ENCODE measurements at regions not wholly inside any gene's neighbourhood (a gene's known extent, or its start where the extent isn't known, plus 50 kb on each side); places are given as distances from the start of the nearest gene placed in this dataset.
A peak's percentile ranks its signal among the peaks of the same experiment; 100 is the strongest.

- H3K27ac ChIP-seq (ENCODE audit: low read depth): no peak overlapping the region
- no peak overlapping the region for H3K4me3 ChIP-seq (ENCODE audit: low read depth, low read length)
- WGBS: 94% methylated on average over 2 of the region's 2 CpGs
- no peak for DNase-seq (ENCODE audit: extremely low spot score)
- no peaks in the 10 kb centered on the region for H3K36me3 ChIP-seq (ENCODE audit: insufficient read depth)
- no peaks in the 10 kb centered on the region for H3K4me1 ChIP-seq (ENCODE audit: insufficient read depth)
These were observed 200.6 kb upstream of the RBMS1 start for GRCh38 chr2:160694221-160694620.

GRCh38 chr2:160694631-160695030 lies 201.0 kb upstream of the RBMS1 start:
- 44% methylated on average over 2 of the region's 2 CpGs for WGBS
- Histone ChIP-seq H3K4me3 (ENCODE audit: low read depth, low read length) (no peak overlapping the region), H3K36me3 (ENCODE audit: insufficient read depth) (no peaks in the 10 kb centered on the region)

DNA sequence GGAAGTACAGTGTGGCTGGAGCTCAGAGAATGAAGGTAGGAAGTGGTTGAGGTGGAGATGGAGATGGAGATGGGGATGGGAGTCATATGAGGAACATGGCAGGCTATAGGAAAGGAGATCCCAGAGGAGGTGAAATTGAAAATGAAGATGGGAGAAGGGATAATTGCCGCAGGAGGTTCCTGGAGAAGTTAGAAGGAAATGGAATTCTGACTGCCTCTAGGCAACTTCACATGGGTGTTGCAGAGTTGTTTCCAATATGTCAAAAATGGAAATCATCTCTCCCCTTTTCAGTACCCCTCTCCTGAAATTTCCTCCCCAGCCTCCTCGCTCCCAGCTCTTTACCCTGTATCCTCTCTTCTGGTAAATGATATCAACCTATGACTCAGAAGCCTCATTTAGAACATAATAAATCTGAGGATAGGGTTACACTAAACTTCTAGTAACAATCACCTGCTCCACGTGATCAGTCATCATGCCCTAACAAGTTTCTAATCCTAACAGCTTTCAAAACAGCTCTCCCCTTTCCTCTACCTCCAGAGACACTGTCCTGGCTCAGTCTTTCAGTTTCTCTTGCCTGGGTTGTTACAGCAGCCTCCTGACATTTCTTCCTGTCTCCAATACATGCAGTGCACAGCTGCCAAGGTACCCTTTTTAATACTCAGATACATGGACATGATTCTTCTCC lies 201.9 kb upstream of the RBMS1 start:
- no peak overlapping the region for H3K27ac ChIP-seq (ENCODE audit: low read depth)
- DNase-seq (ENCODE audit: extremely low spot score): peak; percentile 29
- H3K4me3 ChIP-seq (ENCODE audit: low read depth, low read length): no peak overlapping the region
- H3K36me3 ChIP-seq (ENCODE audit: insufficient read depth): no peaks in the 10 kb centered on the region
- 67% methylated on average over 3 of the region's 3 CpGs for WGBS
- H3K4me1 ChIP-seq (ENCODE audit: insufficient read depth): no peaks in the 10 kb centered on the region

More at GRCh38 chr2:160694631-160695030, 201.0 kb upstream of the RBMS1 start:
- Histone ChIP-seq H3K27ac (ENCODE audit: low read depth) (no peak overlapping the region), H3K4me1 (ENCODE audit: insufficient read depth) (no peaks in the 10 kb centered on the region)
- DNase-seq (ENCODE audit: extremely low spot score): no peak

DNA sequence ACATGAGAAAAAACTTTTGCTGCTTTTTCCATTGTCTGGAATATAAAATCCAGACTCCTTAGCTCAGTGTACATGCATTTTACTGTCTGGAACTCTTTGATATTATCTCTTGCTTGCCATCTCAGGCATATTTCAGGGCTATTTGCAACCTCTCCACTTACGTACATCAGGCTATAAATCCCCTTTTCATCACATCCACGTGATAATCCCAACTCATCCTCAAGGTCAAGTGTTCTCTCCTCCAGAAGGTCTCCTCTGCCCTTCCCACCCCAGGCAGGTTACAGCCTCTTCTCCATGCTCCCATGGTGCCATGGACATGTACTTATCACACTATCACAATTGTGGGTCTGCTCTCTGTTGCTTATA lies 202.5 kb upstream of the RBMS1 start:
- H3K4me3 ChIP-seq (ENCODE audit: low read depth, low read length): no peak overlapping the region
- no peak overlapping the region for H3K27ac ChIP-seq (ENCODE audit: low read depth)
- no peak for DNase-seq (ENCODE audit: extremely low spot score)
- H3K4me1 ChIP-seq (ENCODE audit: insufficient read depth): no peaks in the 10 kb centered on the region
- H3K36me3 ChIP-seq (ENCODE audit: insufficient read depth): no peaks in the 10 kb centered on the region
- WGBS: 41% methylated on average over 2 of the region's 2 CpGs

- WGBS: 97% methylated on average over 6 of the region's 6 CpGs
- no peaks in the 10 kb centered on the region for H3K36me3 ChIP-seq (ENCODE audit: insufficient read depth)
- no peak for DNase-seq (ENCODE audit: extremely low spot score)
These were observed 204.2 kb upstream of the RBMS1 start for GRCh38 chr2:160697817-160698216.

GRCh38 chr2:160700021-160700814 lies 206.6 kb upstream of the RBMS1 start:
- no peak overlapping the region for H3K4me3 ChIP-seq (ENCODE audit: low read depth, low read length)
- H3K4me1 ChIP-seq (ENCODE audit: insufficient read depth): no peaks in the 10 kb centered on the region
- H3K27ac ChIP-seq (ENCODE audit: low read depth): no peak overlapping the region
- DNase-seq (ENCODE audit: extremely low spot score): no peak
- H3K36me3 ChIP-seq (ENCODE audit: insufficient read depth): no peaks in the 10 kb centered on the region
- 68% methylated on average over 1 of the region's 1 CpG for WGBS

More at GRCh38 chr2:160697817-160698216, 204.2 kb upstream of the RBMS1 start:
- Histone ChIP-seq H3K4me3 (ENCODE audit: low read depth, low read length) (no peak overlapping the region), H3K4me1 (ENCODE audit: insufficient read depth) (no peaks in the 10 kb centered on the region), H3K27ac (ENCODE audit: low read depth) (no peak overlapping the region)

DNA sequence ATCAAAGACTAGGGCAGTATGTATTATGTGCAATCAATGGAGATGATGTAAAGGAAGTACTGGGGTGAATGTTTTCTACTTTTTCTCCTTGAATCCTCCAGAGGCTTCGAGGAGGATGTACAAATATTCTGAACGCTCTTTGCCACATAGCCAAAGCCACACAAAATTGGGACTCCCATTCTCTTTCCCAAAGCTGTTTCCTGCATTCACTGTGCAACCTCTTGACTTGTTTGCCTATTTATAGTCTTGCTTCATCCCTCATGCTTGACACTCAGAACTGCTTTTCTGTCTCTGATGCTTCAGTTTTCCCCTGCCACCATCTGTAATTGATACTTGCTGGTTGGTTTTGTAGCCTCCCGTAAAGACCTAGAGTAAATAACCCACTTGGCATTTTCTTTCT lies 208.2 kb upstream of the RBMS1 start:
- no peak overlapping the region for H3K27ac ChIP-seq (ENCODE audit: low read depth)
- no peak overlapping the region for H3K4me3 ChIP-seq (ENCODE audit: low read depth, low read length)
- no peaks in the 10 kb centered on the region for H3K4me1 ChIP-seq (ENCODE audit: insufficient read depth)
- no peak for DNase-seq (ENCODE audit: extremely low spot score)
- 56% methylated on average over 3 of the region's 3 CpGs for WGBS
- H3K36me3 ChIP-seq (ENCODE audit: insufficient read depth): no peaks in the 10 kb centered on the region

DNA sequence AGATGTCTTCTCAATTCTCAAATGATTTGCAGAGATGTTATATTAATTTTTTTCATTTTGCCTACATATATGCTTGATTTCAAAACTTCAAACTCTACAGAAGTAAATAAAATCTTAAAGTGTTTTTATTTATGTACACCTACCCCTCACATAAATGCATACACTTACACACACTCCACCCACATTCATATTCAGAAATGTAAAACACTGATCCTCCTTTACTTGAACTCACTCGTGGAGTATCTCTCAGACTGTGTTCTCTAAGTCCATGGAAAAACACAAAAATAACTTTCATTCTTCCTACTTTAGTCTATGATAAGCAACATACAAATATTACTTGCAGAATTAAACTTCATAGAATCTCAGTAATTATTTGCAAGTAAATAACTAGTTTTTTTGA lies 209.1 kb upstream of the RBMS1 start:
- Histone ChIP-seq H3K4me3 (ENCODE audit: low read depth, low read length) (no peak overlapping the region), H3K36me3 (ENCODE audit: insufficient read depth) (no peaks in the 10 kb centered on the region), H3K4me1 (ENCODE audit: insufficient read depth) (no peaks in the 10 kb centered on the region), H3K27ac (ENCODE audit: low read depth) (no peak overlapping the region)
- WGBS: 68% methylated on average over 1 of the region's 1 CpG
- no peak for DNase-seq (ENCODE audit: extremely low spot score)

GRCh38 chr2:160703648-160704585 lies 210.3 kb upstream of the RBMS1 start:
- Histone ChIP-seq H3K36me3 (ENCODE audit: insufficient read depth) (no peaks in the 10 kb centered on the region), H3K4me3 (ENCODE audit: low read depth, low read length) (no peak overlapping the region), H3K4me1 (ENCODE audit: insufficient read depth) (no peaks in the 10 kb centered on the region), H3K27ac (ENCODE audit: low read depth) (no peak overlapping the region)
- WGBS: 48% methylated on average over 8 of the region's 8 CpGs
- no peak for DNase-seq (ENCODE audit: extremely low spot score)

- H3K27ac ChIP-seq (ENCODE audit: low read depth): no peak overlapping the region
- no peak overlapping the region for H3K4me3 ChIP-seq (ENCODE audit: low read depth, low read length)
- H3K4me1 ChIP-seq (ENCODE audit: insufficient read depth): no peaks in the 10 kb centered on the region
- WGBS: 99% methylated on average over 2 of the region's 2 CpGs
- no peaks in the 10 kb centered on the region for H3K36me3 ChIP-seq (ENCODE audit: insufficient read depth)
- DNase-seq (ENCODE audit: extremely low spot score): no peak
These were observed 221.8 kb upstream of the RBMS1 start for GRCh38 chr2:160715428-160715827.

DNA sequence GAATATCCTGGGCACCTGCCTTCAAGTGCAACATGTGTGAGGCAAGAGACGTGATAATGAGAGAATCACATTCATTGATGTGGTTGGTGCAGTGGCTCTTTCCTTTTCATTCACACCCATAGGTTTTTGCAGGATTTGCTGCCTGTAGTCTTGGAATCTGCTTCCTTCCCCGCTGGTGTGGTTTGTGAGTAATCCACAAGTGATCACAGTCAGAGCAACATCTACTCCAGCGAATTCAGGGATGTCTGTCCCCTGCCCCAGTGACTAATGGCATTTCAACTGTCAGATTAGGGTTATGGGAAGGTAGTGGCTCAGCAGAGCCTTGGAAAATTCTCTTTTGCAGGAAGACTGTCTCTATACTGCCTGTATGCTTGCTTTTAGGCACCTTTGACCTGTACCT lies 225.5 kb upstream of the RBMS1 start:
- H3K27ac ChIP-seq (ENCODE audit: low read depth): no peak overlapping the region
- DNase-seq (ENCODE audit: extremely low spot score): no peak
- 80% methylated on average over 3 of the region's 3 CpGs for WGBS
- no peaks in the 10 kb centered on the region for H3K36me3 ChIP-seq (ENCODE audit: insufficient read depth)
- no peak overlapping the region for H3K4me3 ChIP-seq (ENCODE audit: low read depth, low read length)
- H3K4me1 ChIP-seq (ENCODE audit: insufficient read depth): no peaks in the 10 kb centered on the region

DNA sequence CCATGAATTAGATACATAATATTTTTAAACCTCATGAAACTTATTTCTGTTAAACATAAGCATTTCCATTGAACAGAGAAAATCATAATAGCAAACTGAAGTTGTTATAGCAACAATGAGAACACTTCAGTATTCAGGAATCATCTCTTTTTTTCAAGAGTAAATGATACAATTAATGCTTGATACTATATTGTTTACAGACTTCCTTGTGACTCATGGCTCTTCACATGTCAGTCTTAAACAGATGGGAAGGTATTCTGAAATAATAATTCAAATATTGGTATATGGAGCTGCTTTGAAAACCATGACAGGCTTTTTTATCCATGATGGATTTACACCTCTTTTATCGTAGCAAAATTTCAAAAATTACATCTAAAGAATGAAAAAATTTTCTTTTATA lies 226.5 kb upstream of the RBMS1 start:
- H3K36me3 ChIP-seq (ENCODE audit: insufficient read depth): no peaks in the 10 kb centered on the region
- H3K27ac ChIP-seq (ENCODE audit: low read depth): no peak overlapping the region
- DNase-seq (ENCODE audit: extremely low spot score): no peak
- WGBS: 89% methylated on average over 1 of the region's 1 CpG
- no peak overlapping the region for H3K4me3 ChIP-seq (ENCODE audit: low read depth, low read length)
- H3K4me1 ChIP-seq (ENCODE audit: insufficient read depth): no peaks in the 10 kb centered on the region

GRCh38 chr2:160721089-160722040 lies 227.8 kb upstream of the RBMS1 start:
- 97% methylated on average over 1 of the region's 1 CpG for WGBS
- Histone ChIP-seq H3K27ac (ENCODE audit: low read depth) (no peak overlapping the region), H3K36me3 (ENCODE audit: insufficient read depth) (no peaks in the 10 kb centered on the region), H3K4me1 (ENCODE audit: insufficient read depth) (no peaks in the 10 kb centered on the region), H3K4me3 (ENCODE audit: low read depth, low read length) (no peak overlapping the region)
- no peak for DNase-seq (ENCODE audit: extremely low spot score)

Measured in urinary bladder (tissue), 3 donors.